ENCODE measurements at regions not wholly inside any gene's neighbourhood (a gene's known extent, or its start where the extent isn't known, plus 50 kb on each side); places are given as distances from the start of the nearest gene placed in this dataset.
"Not testable (repeated sequence)": the region's sequence is repeated elsewhere in the genome, so short reads cannot be mapped to it uniquely, and the experiment has no call there.

- DNase-seq: no peak
These were observed 220.0 kb upstream of the KCND2 start for GRCh38 chr7:120052884-120053382.

- DNase-seq: no peak
These were observed 219.5 kb upstream of the KCND2 start for GRCh38 chr7:120053390-120053961.

- no peak for DNase-seq
These were observed 218.4 kb upstream of the KCND2 start for GRCh38 chr7:120054376-120055100.

GRCh38 chr7:120055300-120055699 is 217.7 kb upstream of the KCND2 start:
- DNase-seq: no peak

GRCh38 chr7:120056227-120056626 is 216.7 kb upstream of the KCND2 start:
- no peak for DNase-seq

- no peak for DNase-seq
These were observed 213.3 kb upstream of the KCND2 start for GRCh38 chr7:120059641-120060040.

GRCh38 chr7:120060281-120060680 is 212.7 kb upstream of the KCND2 start:
- no peak for DNase-seq

- no peak for DNase-seq
These were observed 212.1 kb upstream of the KCND2 start for GRCh38 chr7:120060875-120061274.

GRCh38 chr7:120064565-120064964 is 208.4 kb upstream of the KCND2 start:
- DNase-seq: no peak

GRCh38 chr7:120066898-120067297 is 206.1 kb upstream of the KCND2 start:
- DNase-seq: not testable (repeated sequence)

- DNase-seq: no peak
These were observed 202.8 kb upstream of the KCND2 start for GRCh38 chr7:120070201-120070600.

GRCh38 chr7:120077777-120078176 is 195.2 kb upstream of the KCND2 start:
- DNase-seq: no peak

GRCh38 chr7:120079022-120079421 is 194.0 kb upstream of the KCND2 start:
- DNase-seq: no peak

GRCh38 chr7:120079704-120080103 is 193.3 kb upstream of the KCND2 start:
- no peak for DNase-seq

- DNase-seq: not testable (repeated sequence)
These were observed 186.5 kb upstream of the KCND2 start for GRCh38 chr7:120086468-120086867.

- DNase-seq: no peak
These were observed 183.0 kb upstream of the KCND2 start for GRCh38 chr7:120089968-120090367.

- DNase-seq: no peak
These were observed 181.2 kb upstream of the KCND2 start for GRCh38 chr7:120091807-120092206.

- no peak for DNase-seq
These were observed 176.0 kb upstream of the KCND2 start for GRCh38 chr7:120097020-120097419.

GRCh38 chr7:120097774-120098173 is 175.2 kb upstream of the KCND2 start:
- no peak for DNase-seq

GRCh38 chr7:120108376-120108775 is 164.6 kb upstream of the KCND2 start:
- DNase-seq: no peak

- DNase-seq: no peak
These were observed 162.8 kb upstream of the KCND2 start for GRCh38 chr7:120110169-120110568.

- no peak for DNase-seq
These were observed 158.3 kb upstream of the KCND2 start for GRCh38 chr7:120114626-120115025.

- no peak for DNase-seq
These were observed 149.4 kb upstream of the KCND2 start for GRCh38 chr7:120123528-120123927.

GRCh38 chr7:120131096-120131839 is 141.7 kb upstream of the KCND2 start:
- no peak for DNase-seq
